Endothelial cell of umbilical vein (primary cell): ENCODE measurements at regions not wholly inside any gene's neighbourhood (a gene's known extent, or its start where the extent isn't known, plus 50 kb on each side); places are given as distances from the start of the nearest gene placed in this dataset.

Experiments used
- BruUV-seq: library from RNA; stranded (reverse); fragments of 400-500 nt; replicated peaks from 2 replicates; lab custom pipeline; 2021; lab: Mats Ljungman, UMichigan
- CTCF ChIA-PET: fragments of 300-600, 350-600 bp; sonication (Branson Sonifier 250); formaldehyde crosslinking; loops from one replicate; lab custom pipeline; 2021; ENCODE audit warnings: antibody characterized with exemption, inconsistent platforms; lab: Charles Lee
- POLR2A ChIA-PET: fragments of 300-600, 350-600 bp; sonication (Branson Sonifier 250); formaldehyde crosslinking; loops from one replicate; lab custom pipeline; 2021; ENCODE audit warnings: antibody characterized with exemption, inconsistent platforms; lab: Charles Lee
- DNase-seq: peaks from one replicate; pipeline ENCODE4 v3.0.0-alpha.2; 2011; ENCODE audit warnings: low read depth, low spot score
- FAIRE-seq: peaks from 2 replicates; lab custom pipeline; 2011; peaks lifted over from hg19 to GRCh38; lab: Jason Lieb, UNC
- H2AFZ ChIP-seq: 2 replicates; pipeline ENCODE4 v1.6.0; 2012; ENCODE audit warnings: low read depth, low read length, control low read depth, inconsistent platforms
- H3K27ac ChIP-seq: 2 replicates; pipeline ENCODE4 v1.5.1; 2011; ENCODE audit warnings: low read depth, mild to moderate bottlenecking, control low read depth, low read length, moderate library complexity; ENCODE audit not compliant: insufficient read depth
- H3K27me3 ChIP-seq, 2 experiments: 2 replicates each; pipeline versions ENCODE4 v1.6.0 to v1.6.1; 2011; ENCODE audit warnings: low read length in 2 of 2, mixed read lengths in 1 of 2; ENCODE audit not compliant: control insufficient read depth in 2 of 2, insufficient read depth in 2 of 2
- H3K36me3 ChIP-seq, 2 experiments: 2 replicates in 1 of 2; 3 replicates in 1 of 2; pipeline ENCODE4 v1.5.1; 2011; ENCODE audit warnings: low read length in 2 of 2, mild to moderate bottlenecking in 1 of 2, moderate library complexity in 1 of 2; ENCODE audit not compliant: control insufficient read depth in 2 of 2, insufficient read depth in 2 of 2; ENCODE audit errors: extremely low read depth in 1 of 2
- H3K4me1 ChIP-seq: 3 replicates; pipeline ENCODE4 v1.5.1; 2011; ENCODE audit warnings: mild to moderate bottlenecking, low read length; ENCODE audit not compliant: control insufficient read depth, insufficient read depth; ENCODE audit errors: extremely low read depth
- H3K4me2 ChIP-seq: 2 replicates; pipeline ENCODE4 v1.6.1; 2011; ENCODE audit warnings: low read length, control low read depth, mixed read lengths; ENCODE audit not compliant: insufficient read depth
- H3K4me3 ChIP-seq, 3 experiments: fragments of 200-600 bp in 1 of 3; sonication (generic), shearing (Covaris generic) in 1 of 3; replicated peaks in 1 of 3; 2 replicates each; pipeline ENCODE4 v1.5.1; 2011 to 2016; ENCODE audit warnings: control low read depth in 3 of 3, low read length in 3 of 3, mild to moderate bottlenecking in 2 of 3, inconsistent platforms in 1 of 3, low read depth in 1 of 3, moderate library complexity in 1 of 3; ENCODE audit not compliant: insufficient read depth in 1 of 3
- H3K79me2 ChIP-seq: 2 replicates; pipeline ENCODE4 v1.6.0; 2012; ENCODE audit warnings: low read length, inconsistent platforms; ENCODE audit not compliant: control insufficient read depth, insufficient read depth
- H3K9ac ChIP-seq: replicated peaks from 2 replicates; pipeline ENCODE3; 2011; ENCODE audit warnings: low read length, control low read depth; ENCODE audit not compliant: insufficient read depth; ENCODE audit errors: extremely low read depth
- H3K9me1 ChIP-seq: replicated peaks from 3 replicates; pipeline ENCODE4 v1.6.0; 2011; ENCODE audit warnings: mild to moderate bottlenecking, low read length; ENCODE audit not compliant: control insufficient read depth, insufficient read depth; ENCODE audit errors: extremely low read depth
- H3K9me3 ChIP-seq: replicated peaks from 2 replicates; pipeline ENCODE4 v1.5.1; 2012; ENCODE audit warnings: low read length, inconsistent platforms; ENCODE audit not compliant: control insufficient read depth, insufficient read depth
- H4K20me1 ChIP-seq: replicated peaks from 2 replicates; pipeline ENCODE3; 2011; ENCODE audit warnings: mild to moderate bottlenecking, low read length; ENCODE audit not compliant: control insufficient read depth, insufficient read depth; ENCODE audit errors: extremely low read depth
- EZH2 ChIP-seq: IDR thresholded peaks from 2 replicates; pipeline ENCODE4 v1.6.1; 2012; ENCODE audit warnings: borderline replicate concordance, low read depth, mild to moderate bottlenecking, moderate library complexity, low read length, inconsistent platforms; ENCODE audit not compliant: severe bottlenecking
- FOS ChIP-seq: IDR thresholded peaks from 2 replicates; pipeline ENCODE4 v1.6.1; 2011; ENCODE audit warnings: mild to moderate bottlenecking, low read length, moderate library complexity, borderline replicate concordance; ENCODE audit not compliant: insufficient read depth
- GATA2 ChIP-seq: IDR thresholded peaks from 2 replicates; pipeline ENCODE4 v1.7.0; 2011; ENCODE audit warnings: low read depth, mild to moderate bottlenecking, moderate library complexity, mixed read lengths, low read length; ENCODE audit not compliant: insufficient read length, insufficient read depth
- JUN ChIP-seq: IDR thresholded peaks from 2 replicates; pipeline ENCODE4 v1.6.1; 2011; ENCODE audit warnings: borderline replicate concordance, low read depth; ENCODE audit not compliant: insufficient read length, insufficient read depth
- MYC ChIP-seq: IDR thresholded peaks from one replicate; pipeline ENCODE4 v1.6.1; 2011; ENCODE audit warnings: mild to moderate bottlenecking, low read depth, low read length
- POLR2A ChIP-seq: IDR thresholded peaks from 2 replicates; pipeline ENCODE4 v1.6.1; 2012; ENCODE audit warnings: low read depth, mild to moderate bottlenecking, control low read depth, low read length
- POLR2AphosphoS5 ChIP-seq: IDR thresholded peaks from 2 replicates; pipeline ENCODE4 v1.6.1; 2012; ENCODE audit warnings: low read depth, mild to moderate bottlenecking, control low read depth, low read length, moderate library complexity; ENCODE audit not compliant: insufficient read depth
- dilution Hi-C: fragments of 300-500 bp; cut with MboI; formaldehyde crosslinking; loops from one replicate; pipeline ENCODE4 v1.15.0; 2019; ENCODE audit warnings: low sequenced_read_pairs; ENCODE audit not compliant: extremely low pct_ligation_motif_present
- intact Hi-C: fragments of 100-400 bp; cut with micrococcal nuclease; formaldehyde crosslinking; loops from one replicate; pipeline ENCODE4 v1.10.0; 2022
- TF ChIP-seq, protein P1 (sequence below), 2 donors: IDR thresholded peaks; 1 replicate in 1 of 2; 2 replicates in 1 of 2; pipeline ENCODE4 v1.5.1; 2011; ENCODE audit warnings: low read length in 2 of 2, mild to moderate bottlenecking in 2 of 2, moderate library complexity in 2 of 2, control low read depth in 1 of 2, inconsistent platforms in 1 of 2, low read depth in 1 of 2; ENCODE audit not compliant: insufficient read depth in 1 of 2; ENCODE audit errors: extremely low read depth in 1 of 2
- TF ChIP-seq, protein P2 (sequence below): IDR thresholded peaks from 2 replicates; pipeline ENCODE4 v1.6.1; 2011; ENCODE audit not compliant: insufficient read depth, insufficient read length

DNA sequence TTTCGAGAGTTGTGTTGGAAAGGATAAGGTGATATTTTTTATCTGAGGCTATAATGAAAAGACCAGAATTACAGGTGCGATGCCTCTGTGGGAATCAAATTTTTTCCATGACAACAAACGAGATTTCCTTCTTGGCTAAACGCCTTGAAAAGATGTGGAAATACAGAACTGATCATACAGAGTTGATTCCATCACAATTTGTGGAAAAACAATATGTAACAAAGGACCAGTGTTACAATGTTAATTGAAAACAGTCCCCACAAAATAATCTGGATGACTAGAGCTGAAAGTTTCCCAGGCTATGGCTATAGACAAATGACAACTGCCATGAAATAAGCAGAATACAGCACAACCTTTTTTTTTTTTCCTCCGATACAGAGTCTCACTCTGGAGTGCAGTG lies 628.9 kb downstream of the DIAPH3 start:
- Histone ChIP-seq H3K4me1 (peaks cover 40% of the 10 kb centered on the region), H3K9ac (no peak overlapping the region), H3K27ac (peak overlapping the region; percentile 73), H3K27me3 (no peaks in the 10 kb centered on the region), H2AFZ (no peak overlapping the region), H3K4me3 (no peak overlapping the region), H3K4me2 (no peak overlapping the region), H3K79me2 (no peaks in the 10 kb centered on the region), H3K36me3 (no peaks in the 10 kb centered on the region), H4K20me1 (no peaks in the 10 kb centered on the region), H3K9me3 (no peaks in the 10 kb centered on the region), H3K9me1 (no peaks in the 10 kb centered on the region)
- BruUV-seq = no TSS peak
- intact Hi-C loops = loop anchor here (5.0 to 10.0 kb wide), 4 partner anchors 193 to 1903 kb away; partner anchors contain the start of genes DIAPH3, PCDH17 and TDRD3
- ChIA-PET CTCF (interaction anchor here (0.9 to 2.1 kb wide), 4 partner anchors 40 to 142 kb away, joined by 3 to 15 read pairs (median 3); no protein-coding TSS in a partner anchor), POLR2A (no interaction called here)
- DNase-seq = peak; percentile 57
- TF ChIP-seq MYC (no peak), POLR2AphosphoS5 (no peak), POLR2A (no peak), GATA2 (no peak), EZH2 (no peak), JUN (no peak), FOS (no peak)
- TF ChIP-seq, protein P1, sequence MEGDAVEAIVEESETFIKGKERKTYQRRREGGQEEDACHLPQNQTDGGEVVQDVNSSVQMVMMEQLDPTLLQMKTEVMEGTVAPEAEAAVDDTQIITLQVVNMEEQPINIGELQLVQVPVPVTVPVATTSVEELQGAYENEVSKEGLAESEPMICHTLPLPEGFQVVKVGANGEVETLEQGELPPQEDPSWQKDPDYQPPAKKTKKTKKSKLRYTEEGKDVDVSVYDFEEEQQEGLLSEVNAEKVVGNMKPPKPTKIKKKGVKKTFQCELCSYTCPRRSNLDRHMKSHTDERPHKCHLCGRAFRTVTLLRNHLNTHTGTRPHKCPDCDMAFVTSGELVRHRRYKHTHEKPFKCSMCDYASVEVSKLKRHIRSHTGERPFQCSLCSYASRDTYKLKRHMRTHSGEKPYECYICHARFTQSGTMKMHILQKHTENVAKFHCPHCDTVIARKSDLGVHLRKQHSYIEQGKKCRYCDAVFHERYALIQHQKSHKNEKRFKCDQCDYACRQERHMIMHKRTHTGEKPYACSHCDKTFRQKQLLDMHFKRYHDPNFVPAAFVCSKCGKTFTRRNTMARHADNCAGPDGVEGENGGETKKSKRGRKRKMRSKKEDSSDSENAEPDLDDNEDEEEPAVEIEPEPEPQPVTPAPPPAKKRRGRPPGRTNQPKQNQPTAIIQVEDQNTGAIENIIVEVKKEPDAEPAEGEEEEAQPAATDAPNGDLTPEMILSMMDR (IDR thresholded peaks at IDR 0.05; ENCODE audit: extremely low read depth in 1 of 2, insufficient read depth in 1 of 2, low read depth in 1 of 2, low read length in 2 of 2) = no peak
- TF ChIP-seq, protein P2, sequence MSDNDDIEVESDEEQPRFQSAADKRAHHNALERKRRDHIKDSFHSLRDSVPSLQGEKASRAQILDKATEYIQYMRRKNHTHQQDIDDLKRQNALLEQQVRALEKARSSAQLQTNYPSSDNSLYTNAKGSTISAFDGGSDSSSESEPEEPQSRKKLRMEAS = no peak
- dilution Hi-C loops = no loop called here
- no peak for FAIRE-seq
